ENCODE measurements at regions not wholly inside any gene's neighbourhood (a gene's known extent, or its start where the extent isn't known, plus 50 kb on each side); places are given as distances from the start of the nearest gene placed in this dataset.

- no peak for TF ChIP-seq KDM5A (IDR thresholded peaks at IDR 0.05)
- no peak for TF ChIP-seq RAD21 (conservative IDR thresholded peaks at IDR 0.05 in 1 of 2, IDR thresholded peaks at IDR 0.05 in 1 of 2)
- TF ChIP-seq CHD4 (IDR thresholded peaks at IDR 0.05; ENCODE audit: borderline replicate concordance): no peak
- TF ChIP-seq, protein P1, sequence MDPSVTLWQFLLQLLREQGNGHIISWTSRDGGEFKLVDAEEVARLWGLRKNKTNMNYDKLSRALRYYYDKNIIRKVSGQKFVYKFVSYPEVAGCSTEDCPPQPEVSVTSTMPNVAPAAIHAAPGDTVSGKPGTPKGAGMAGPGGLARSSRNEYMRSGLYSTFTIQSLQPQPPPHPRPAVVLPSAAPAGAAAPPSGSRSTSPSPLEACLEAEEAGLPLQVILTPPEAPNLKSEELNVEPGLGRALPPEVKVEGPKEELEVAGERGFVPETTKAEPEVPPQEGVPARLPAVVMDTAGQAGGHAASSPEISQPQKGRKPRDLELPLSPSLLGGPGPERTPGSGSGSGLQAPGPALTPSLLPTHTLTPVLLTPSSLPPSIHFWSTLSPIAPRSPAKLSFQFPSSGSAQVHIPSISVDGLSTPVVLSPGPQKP (IDR thresholded peaks at IDR 0.05; ENCODE audit: low read depth, low read length): no peak
- no peak for TF ChIP-seq MAX (IDR thresholded peaks at IDR 0.05)
- ATAC-seq (no peak), FAIRE-seq (peak; percentile 7), DNase-seq (ENCODE audit: low read depth in 1 of 2, low spot score in 1 of 2) (no peak)
- Histone ChIP-seq H3K4me2 (no peak overlapping the region), H3K9me3 (no peaks in the 10 kb centered on the region), H3K4me1 (no peaks in the 10 kb centered on the region), H3K27ac (no peak overlapping the region), H3K4me3 (no peak overlapping the region)
- ChIA-PET POLR2A (no interaction called here), CTCF (no interaction called here)
- 13% methylated on average over 4 of the region's 4 CpGs for WGBS (ENCODE audit: missing lambda C conversion rate)
Observed at GRCh38 chrX:91137883-91138282, 296.8 kb upstream of the PABPC5 start.

Data from A549 (cell line).